ENCODE measurements at regions not wholly inside any gene's neighbourhood (a gene's known extent, or its start where the extent isn't known, plus 50 kb on each side); places are given as distances from the start of the nearest gene placed in this dataset.

DNA sequence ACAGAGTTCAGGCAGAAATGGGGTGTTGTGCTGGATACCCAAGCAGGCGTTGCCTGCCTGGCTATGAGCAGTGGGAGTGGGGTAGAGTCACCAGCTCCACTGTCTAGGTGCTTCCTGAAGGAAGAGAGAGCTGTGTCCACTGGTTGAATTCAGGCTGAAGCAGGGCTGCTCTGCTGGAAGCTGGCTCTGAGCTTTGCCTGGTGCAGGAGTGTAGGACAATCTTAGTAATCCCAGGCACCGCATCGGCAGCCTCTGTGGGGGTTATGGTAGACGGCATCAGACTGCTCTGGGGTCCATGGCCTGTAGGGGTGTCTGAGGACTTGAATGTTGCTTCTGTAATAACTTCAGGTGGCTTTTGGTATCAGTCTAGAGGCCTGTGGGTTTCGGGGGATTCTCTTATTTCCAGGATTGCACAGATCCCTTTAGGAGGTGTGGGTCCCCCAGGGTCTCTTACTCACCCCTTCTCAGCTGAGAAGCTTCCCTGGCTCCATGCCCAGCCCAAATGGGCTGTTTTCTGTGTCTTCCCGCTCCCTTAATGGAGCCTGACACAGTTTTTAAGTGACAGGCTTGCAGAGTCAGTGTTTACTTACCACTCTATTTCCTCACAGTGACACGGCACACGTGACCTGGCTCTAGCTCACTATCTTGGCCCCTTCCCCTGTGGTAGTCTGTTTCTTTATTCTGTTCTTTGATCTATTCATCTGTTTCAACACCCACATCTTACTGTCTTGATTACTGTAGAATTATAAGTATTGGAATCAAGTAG lies 644.3 kb downstream of the CBLN2 start:
- TF ChIP-seq ZNF274 (IDR thresholded peaks at IDR 0.05; ENCODE audit: low read depth, low read length) (no peak), EZH2 (IDR thresholded peaks at IDR 0.05) (no peak)
- TF ChIP-seq, protein P1, sequence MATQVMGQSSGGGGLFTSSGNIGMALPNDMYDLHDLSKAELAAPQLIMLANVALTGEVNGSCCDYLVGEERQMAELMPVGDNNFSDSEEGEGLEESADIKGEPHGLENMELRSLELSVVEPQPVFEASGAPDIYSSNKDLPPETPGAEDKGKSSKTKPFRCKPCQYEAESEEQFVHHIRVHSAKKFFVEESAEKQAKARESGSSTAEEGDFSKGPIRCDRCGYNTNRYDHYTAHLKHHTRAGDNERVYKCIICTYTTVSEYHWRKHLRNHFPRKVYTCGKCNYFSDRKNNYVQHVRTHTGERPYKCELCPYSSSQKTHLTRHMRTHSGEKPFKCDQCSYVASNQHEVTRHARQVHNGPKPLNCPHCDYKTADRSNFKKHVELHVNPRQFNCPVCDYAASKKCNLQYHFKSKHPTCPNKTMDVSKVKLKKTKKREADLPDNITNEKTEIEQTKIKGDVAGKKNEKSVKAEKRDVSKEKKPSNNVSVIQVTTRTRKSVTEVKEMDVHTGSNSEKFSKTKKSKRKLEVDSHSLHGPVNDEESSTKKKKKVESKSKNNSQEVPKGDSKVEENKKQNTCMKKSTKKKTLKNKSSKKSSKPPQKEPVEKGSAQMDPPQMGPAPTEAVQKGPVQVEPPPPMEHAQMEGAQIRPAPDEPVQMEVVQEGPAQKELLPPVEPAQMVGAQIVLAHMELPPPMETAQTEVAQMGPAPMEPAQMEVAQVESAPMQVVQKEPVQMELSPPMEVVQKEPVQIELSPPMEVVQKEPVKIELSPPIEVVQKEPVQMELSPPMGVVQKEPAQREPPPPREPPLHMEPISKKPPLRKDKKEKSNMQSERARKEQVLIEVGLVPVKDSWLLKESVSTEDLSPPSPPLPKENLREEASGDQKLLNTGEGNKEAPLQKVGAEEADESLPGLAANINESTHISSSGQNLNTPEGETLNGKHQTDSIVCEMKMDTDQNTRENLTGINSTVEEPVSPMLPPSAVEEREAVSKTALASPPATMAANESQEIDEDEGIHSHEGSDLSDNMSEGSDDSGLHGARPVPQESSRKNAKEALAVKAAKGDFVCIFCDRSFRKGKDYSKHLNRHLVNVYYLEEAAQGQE (IDR thresholded peaks at IDR 0.05; ENCODE audit: low read depth), result no peak

Data from HCT116 (cell line).